ENCODE measurements at regions not wholly inside any gene's neighbourhood (a gene's known extent, or its start where the extent isn't known, plus 50 kb on each side); places are given as distances from the start of the nearest gene placed in this dataset.

DNA sequence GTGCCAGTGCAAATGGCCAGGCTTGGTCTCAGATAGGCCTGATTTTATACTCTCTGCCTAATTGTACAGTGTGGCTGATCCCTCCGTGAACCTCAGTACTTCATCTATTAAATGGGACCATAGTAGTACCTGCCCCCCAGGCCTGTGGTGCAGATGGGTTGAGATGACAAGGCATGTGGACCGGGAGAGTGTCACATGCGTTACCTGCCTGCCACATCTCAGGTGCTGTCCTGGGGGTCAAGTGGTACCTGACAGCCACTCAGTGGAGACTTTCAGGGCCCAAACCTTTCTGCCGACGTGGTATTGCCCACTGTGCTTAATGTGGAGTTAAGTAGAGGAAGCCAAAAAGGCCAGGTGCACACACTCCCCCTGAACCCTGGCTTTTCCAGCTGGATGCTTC lies 197.3 kb downstream of the FOXD2 start:
- TF ChIP-seq, protein P1, sequence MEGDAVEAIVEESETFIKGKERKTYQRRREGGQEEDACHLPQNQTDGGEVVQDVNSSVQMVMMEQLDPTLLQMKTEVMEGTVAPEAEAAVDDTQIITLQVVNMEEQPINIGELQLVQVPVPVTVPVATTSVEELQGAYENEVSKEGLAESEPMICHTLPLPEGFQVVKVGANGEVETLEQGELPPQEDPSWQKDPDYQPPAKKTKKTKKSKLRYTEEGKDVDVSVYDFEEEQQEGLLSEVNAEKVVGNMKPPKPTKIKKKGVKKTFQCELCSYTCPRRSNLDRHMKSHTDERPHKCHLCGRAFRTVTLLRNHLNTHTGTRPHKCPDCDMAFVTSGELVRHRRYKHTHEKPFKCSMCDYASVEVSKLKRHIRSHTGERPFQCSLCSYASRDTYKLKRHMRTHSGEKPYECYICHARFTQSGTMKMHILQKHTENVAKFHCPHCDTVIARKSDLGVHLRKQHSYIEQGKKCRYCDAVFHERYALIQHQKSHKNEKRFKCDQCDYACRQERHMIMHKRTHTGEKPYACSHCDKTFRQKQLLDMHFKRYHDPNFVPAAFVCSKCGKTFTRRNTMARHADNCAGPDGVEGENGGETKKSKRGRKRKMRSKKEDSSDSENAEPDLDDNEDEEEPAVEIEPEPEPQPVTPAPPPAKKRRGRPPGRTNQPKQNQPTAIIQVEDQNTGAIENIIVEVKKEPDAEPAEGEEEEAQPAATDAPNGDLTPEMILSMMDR (IDR thresholded peaks at IDR 0.05; ENCODE audit: unreplicated experiment): no peak
- Mint-ChIP-seq H3K4me3 (ENCODE audit: unreplicated experiment) (no peak overlapping the region), H3K27me3 (ENCODE audit: unreplicated experiment) (peaks cover 5% of the 10 kb centered on the region), H3K27ac (ENCODE audit: unreplicated experiment) (no peak overlapping the region), H3K36me3 (ENCODE audit: low read depth, unreplicated experiment) (no peaks in the 10 kb centered on the region), H3K4me1 (ENCODE audit: unreplicated experiment) (peaks cover 6% of the 10 kb centered on the region), H3K9me3 (ENCODE audit: unreplicated experiment) (no peaks in the 10 kb centered on the region)
- DNase-seq (ENCODE audit: low spot score): no peak

- no peak for DNase-seq (ENCODE audit: low spot score)
- TF ChIP-seq, protein P1 (IDR thresholded peaks at IDR 0.05; ENCODE audit: unreplicated experiment): no peak
- no peaks in the 10 kb centered on the region for H3K36me3 Mint-ChIP-seq (ENCODE audit: low read depth, unreplicated experiment)
These were observed 197.8 kb downstream of the FOXD2 start for GRCh38 chr1:47635597-47635996.

GRCh38 chr1:47637111-47637685 lies 199.4 kb downstream of the FOXD2 start:
- H3K27ac Mint-ChIP-seq (ENCODE audit: unreplicated experiment): no peak overlapping the region
- H3K36me3 Mint-ChIP-seq (ENCODE audit: low read depth, unreplicated experiment): peaks cover 3% of the 10 kb centered on the region
- H3K9me3 Mint-ChIP-seq (ENCODE audit: unreplicated experiment): no peaks in the 10 kb centered on the region
- no peak overlapping the region for H3K4me3 Mint-ChIP-seq (ENCODE audit: unreplicated experiment)
- DNase-seq (ENCODE audit: low spot score): no peak
- TF ChIP-seq, protein P1 (IDR thresholded peaks at IDR 0.05; ENCODE audit: unreplicated experiment): no peak
- H3K27me3 Mint-ChIP-seq (ENCODE audit: unreplicated experiment): peaks cover 6% of the 10 kb centered on the region
- peaks cover 6% of the 10 kb centered on the region for H3K4me1 Mint-ChIP-seq (ENCODE audit: unreplicated experiment)

More at GRCh38 chr1:47635597-47635996, 197.8 kb downstream of the FOXD2 start:
- Mint-ChIP-seq H3K27ac (ENCODE audit: unreplicated experiment) (no peak overlapping the region), H3K4me3 (ENCODE audit: unreplicated experiment) (no peak overlapping the region), H3K4me1 (ENCODE audit: unreplicated experiment) (peaks cover 6% of the 10 kb centered on the region), H3K9me3 (ENCODE audit: unreplicated experiment) (no peaks in the 10 kb centered on the region), H3K27me3 (ENCODE audit: unreplicated experiment) (peaks cover 4% of the 10 kb centered on the region)

DNA sequence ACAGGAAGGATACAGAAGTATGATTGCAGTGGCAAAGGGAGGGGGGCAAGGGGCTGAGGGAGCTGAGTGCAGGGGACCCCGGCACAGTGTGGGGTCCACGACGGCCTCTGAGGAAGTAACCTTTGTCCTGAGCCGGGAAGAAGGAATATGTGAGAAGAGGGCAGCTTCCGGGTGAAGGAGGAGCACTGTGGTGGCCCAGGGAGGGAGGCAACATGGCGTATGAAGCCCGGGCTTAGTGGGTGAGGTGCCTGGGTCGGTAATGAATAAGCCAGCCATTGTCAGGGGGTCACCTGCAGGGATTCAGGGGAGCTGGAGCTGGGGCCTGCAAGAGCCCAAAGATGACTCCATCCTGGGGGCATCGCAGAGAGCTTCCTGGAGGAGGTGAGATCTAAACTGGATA lies 200.4 kb downstream of the FOXD2 start:
- TF ChIP-seq, protein P1 (IDR thresholded peaks at IDR 0.05; ENCODE audit: unreplicated experiment): no peak
- H3K4me3 Mint-ChIP-seq (ENCODE audit: unreplicated experiment): no peak overlapping the region
- peaks cover 6% of the 10 kb centered on the region for H3K27me3 Mint-ChIP-seq (ENCODE audit: unreplicated experiment)
- H3K9me3 Mint-ChIP-seq (ENCODE audit: unreplicated experiment): no peaks in the 10 kb centered on the region
- H3K36me3 Mint-ChIP-seq (ENCODE audit: low read depth, unreplicated experiment): peaks cover 3% of the 10 kb centered on the region
- DNase-seq (ENCODE audit: low spot score): no peak
- peaks cover 6% of the 10 kb centered on the region for H3K4me1 Mint-ChIP-seq (ENCODE audit: unreplicated experiment)
- no peak overlapping the region for H3K27ac Mint-ChIP-seq (ENCODE audit: unreplicated experiment)

DNA sequence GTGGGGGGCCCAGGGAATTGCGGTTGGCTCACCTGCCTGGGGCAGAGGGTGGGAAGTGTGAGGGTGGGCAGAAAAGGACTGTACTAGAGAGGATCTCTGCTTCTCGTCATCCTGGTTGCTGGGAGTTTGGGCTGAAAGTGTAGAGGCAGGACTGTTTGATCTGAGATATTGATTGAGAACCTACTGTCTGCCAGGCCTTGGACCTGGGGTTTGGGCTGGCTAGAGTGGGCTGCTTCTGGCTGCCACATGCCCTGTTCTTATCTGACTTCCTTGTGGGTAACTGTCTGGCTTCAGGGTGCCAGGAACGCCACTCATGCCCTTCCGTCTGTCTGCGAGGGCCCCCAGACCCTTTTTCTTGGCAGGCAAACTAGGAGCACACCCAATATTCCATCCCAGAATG lies 200.9 kb downstream of the FOXD2 start:
- no peak overlapping the region for H3K4me3 Mint-ChIP-seq (ENCODE audit: unreplicated experiment)

More for the DNA sequence above, 200.9 kb downstream of the FOXD2 start:
- Mint-ChIP-seq H3K9me3 (ENCODE audit: unreplicated experiment) (no peaks in the 10 kb centered on the region), H3K27me3 (ENCODE audit: unreplicated experiment) (peaks cover 6% of the 10 kb centered on the region), H3K4me1 (ENCODE audit: unreplicated experiment) (peaks cover 6% of the 10 kb centered on the region), H3K36me3 (ENCODE audit: low read depth, unreplicated experiment) (peaks cover 3% of the 10 kb centered on the region), H3K27ac (ENCODE audit: unreplicated experiment) (no peak overlapping the region)
- TF ChIP-seq, protein P1 (IDR thresholded peaks at IDR 0.05; ENCODE audit: unreplicated experiment): no peak
- no peak for DNase-seq (ENCODE audit: low spot score)
